Ovary (tissue), 7 donors: ENCODE measurements at regions not wholly inside any gene's neighbourhood (a gene's known extent, or its start where the extent isn't known, plus 50 kb on each side); places are given as distances from the start of the nearest gene placed in this dataset.
A peak's percentile ranks its signal among the peaks of the same experiment; 100 is the strongest.

Experiments
- DNase-seq, 5 donors: peaks; one replicate each; pipeline ENCODE4 v3.0.0-alpha.2; 2019 to 2020
- H3K27ac ChIP-seq, 2 donors: fragments of 200-600 bp; one replicate each; pipeline versions ENCODE4 v1.5.1 to v1.8.0; 2019 to 2022
- H3K27me3 ChIP-seq: fragments of 200-600 bp; one replicate; pipeline ENCODE4 v1.8.0; 2022
- H3K36me3 ChIP-seq: fragments of 200-600 bp; sonication (generic); one replicate; pipeline ENCODE4 v1.5.1; 2019
- H3K4me1 ChIP-seq: one replicate; pipeline ENCODE4 v1.8.1; 2013; ENCODE audit warnings: mild to moderate bottlenecking, moderate library complexity; ENCODE audit not compliant: insufficient read depth
- H3K4me3 ChIP-seq: fragments of 200-600 bp; sonication (generic); one replicate; pipeline ENCODE4 v1.5.1; 2017
- H3K9me3 ChIP-seq, 2 donors: fragments of 200-600 bp in 1 of 2; sonication (generic) in 1 of 2; one replicate each; pipeline versions ENCODE4 v1.5.1 to v1.8.1; 2013 to 2019; ENCODE audit warnings: mild to moderate bottlenecking in 1 of 2, moderate library complexity in 1 of 2
- EP300 ChIP-seq: sonication (generic); formaldehyde crosslinking; IDR thresholded peaks from one replicate; pipeline ENCODE4 v1.6.1; 2017; ENCODE audit warnings: antibody characterized with exemption
- POLR2A ChIP-seq: fragments of 450-650 bp; IDR thresholded peaks from one replicate; pipeline ENCODE4 v1.6.1; 2017; ENCODE audit warnings: antibody characterized with exemption, mild to moderate bottlenecking, moderate library complexity
- WGBS, 3 donors: extraction: QIAGEN DNeasy Blood & Tissue Kit in 1 of 3; methylation state at CpG; one replicate each; pipeline versions ENCODE4 v1.1.5 to v1.1.7; 2013 to 2017; 5-methylcytosine and 5-hydroxymethylcytosine counted together
- intact Hi-C, 4 donors: fragments of 100-400 bp; cut with DNase I; formaldehyde crosslinking; loops; one replicate each; pipeline versions ENCODE4 v1.11.0 to v1.15.1; 2022 to 2023
- TF ChIP-seq, protein P1 (sequence below), 3 donors: fragments of 450-650 bp in 2 of 3; fragments of 200-600 bp in 1 of 3; IDR thresholded peaks; one replicate each; pipeline versions ENCODE4 v1.5.1 to v1.8.0; 2016 to 2022; ENCODE audit warnings: antibody characterized with exemption in 3 of 3, mild to moderate bottlenecking in 1 of 3
- donor health status: DM: no; HTN: no; CAD: no; lungs with moderate emphysema.
- donor health status: DM: no; HTN: no; CAD: no.
- donor health status: Bipolar disorder and iron deficiency.
- donor health status: DM: no; HTN: no; CAD: no.
- donor health status: DM: yes; HTN: yes; CAD: no.

GRCh38 chr2:8229546-8229986 lies 452.3 kb upstream of the ID2 start:
- no peaks in the 10 kb centered on the region for H3K27me3 ChIP-seq

DNA sequence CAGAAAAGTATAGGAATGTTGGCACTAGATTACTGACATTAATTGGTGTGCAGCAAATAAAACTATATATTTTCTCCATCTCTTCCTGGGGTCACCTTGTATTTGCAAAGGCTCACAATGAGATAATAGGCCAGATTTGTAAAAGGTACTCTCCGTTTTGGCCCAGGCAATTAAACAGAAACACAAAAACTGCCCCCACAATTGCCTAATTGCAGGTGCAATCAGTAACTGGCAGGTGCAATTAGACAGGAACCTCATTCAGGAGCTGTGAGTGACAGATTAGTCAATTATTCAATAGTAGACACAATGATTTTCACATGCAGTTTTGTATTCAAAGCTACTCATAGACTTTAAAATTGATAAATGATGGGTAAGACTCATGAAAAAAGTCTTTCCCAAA lies 451.4 kb upstream of the ID2 start:
- TF ChIP-seq POLR2A, result no peak
- TF ChIP-seq, protein P1, sequence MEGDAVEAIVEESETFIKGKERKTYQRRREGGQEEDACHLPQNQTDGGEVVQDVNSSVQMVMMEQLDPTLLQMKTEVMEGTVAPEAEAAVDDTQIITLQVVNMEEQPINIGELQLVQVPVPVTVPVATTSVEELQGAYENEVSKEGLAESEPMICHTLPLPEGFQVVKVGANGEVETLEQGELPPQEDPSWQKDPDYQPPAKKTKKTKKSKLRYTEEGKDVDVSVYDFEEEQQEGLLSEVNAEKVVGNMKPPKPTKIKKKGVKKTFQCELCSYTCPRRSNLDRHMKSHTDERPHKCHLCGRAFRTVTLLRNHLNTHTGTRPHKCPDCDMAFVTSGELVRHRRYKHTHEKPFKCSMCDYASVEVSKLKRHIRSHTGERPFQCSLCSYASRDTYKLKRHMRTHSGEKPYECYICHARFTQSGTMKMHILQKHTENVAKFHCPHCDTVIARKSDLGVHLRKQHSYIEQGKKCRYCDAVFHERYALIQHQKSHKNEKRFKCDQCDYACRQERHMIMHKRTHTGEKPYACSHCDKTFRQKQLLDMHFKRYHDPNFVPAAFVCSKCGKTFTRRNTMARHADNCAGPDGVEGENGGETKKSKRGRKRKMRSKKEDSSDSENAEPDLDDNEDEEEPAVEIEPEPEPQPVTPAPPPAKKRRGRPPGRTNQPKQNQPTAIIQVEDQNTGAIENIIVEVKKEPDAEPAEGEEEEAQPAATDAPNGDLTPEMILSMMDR (IDR thresholded peaks at IDR 0.05), result no peak
- TF ChIP-seq EP300, result no peak
- H3K27ac ChIP-seq, result no peak overlapping the region
- WGBS, 3 donors, result 92% methylated on average over 1 of the region's 1 CpG
- intact Hi-C loops, result loop anchor here in 1 of 4 donors (10.0 kb wide), 1 partner anchor 454 kb away; the partner anchor contains the start of gene ID2
- H3K36me3 ChIP-seq, result no peaks in the 10 kb centered on the region
- no peaks in the 10 kb centered on the region for H3K9me3 ChIP-seq
- H3K4me3 ChIP-seq, result no peak overlapping the region
- no peak for DNase-seq
- H3K4me1 ChIP-seq, result peaks cover 2% of the 10 kb centered on the region
- H3K27me3 ChIP-seq, result no peaks in the 10 kb centered on the region

More at GRCh38 chr2:8229546-8229986, 452.3 kb upstream of the ID2 start:
- Histone ChIP-seq H3K4me1 (peaks cover 2% of the 10 kb centered on the region), H3K27ac (peak overlapping the region in 1 of 2 donors; percentile 83), H3K9me3 (no peaks in the 10 kb centered on the region), H3K36me3 (no peaks in the 10 kb centered on the region), H3K4me3 (no peak overlapping the region)
- intact Hi-C loops, result no loop called here
- DNase-seq, result peak; percentile 74 to 83 (median 80)
- 23 to 36% (median 25%) methylated on average over 10 of the region's 10 CpGs for WGBS, 3 donors
- TF ChIP-seq, protein P1 (IDR thresholded peaks at IDR 0.05), result peak in 1 of 3 donors; percentile 15
- no peak for TF ChIP-seq EP300

- DNase-seq, result no peak
- Histone ChIP-seq H3K4me3 (no peak overlapping the region), H3K4me1 (peaks cover 2% of the 10 kb centered on the region), H3K9me3 (no peaks in the 10 kb centered on the region), H3K27ac (no peak overlapping the region), H3K27me3 (no peaks in the 10 kb centered on the region), H3K36me3 (no peaks in the 10 kb centered on the region)
- WGBS, 3 donors, result 91 to 93% (median 92%) methylated on average over 3 of the region's 3 CpGs
- TF ChIP-seq EP300, result no peak
- no peak for TF ChIP-seq POLR2A
- TF ChIP-seq, protein P1 (IDR thresholded peaks at IDR 0.05), result no peak
- intact Hi-C loops, result loop anchor here in 1 of 4 donors (10.0 kb wide), 1 partner anchor 453 kb away; the partner anchor contains the start of gene ID2
Measured at GRCh38 chr2:8231902-8232301, 450.0 kb upstream of the ID2 start.

DNA sequence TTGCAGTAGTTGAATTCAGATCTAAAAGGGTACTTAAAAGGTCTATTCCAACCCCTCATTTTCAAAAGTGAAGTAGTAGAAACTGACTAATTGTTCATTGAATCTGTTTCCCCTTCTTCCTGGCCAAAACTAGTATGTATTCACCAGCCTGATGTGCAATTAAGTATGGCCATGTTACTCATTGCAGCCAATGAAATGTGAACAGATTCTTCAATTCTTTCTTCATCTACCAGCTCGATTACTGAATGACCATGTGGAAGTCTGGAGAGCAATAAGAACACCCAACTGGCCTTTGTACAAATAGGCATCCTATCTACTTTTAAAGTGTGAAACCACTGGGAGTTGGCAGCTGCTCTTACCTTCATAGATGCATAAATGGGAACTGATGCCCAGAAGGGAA lies 449.0 kb upstream of the ID2 start:
- Histone ChIP-seq H3K27ac (no peak overlapping the region), H3K4me1 (peaks cover 2% of the 10 kb centered on the region), H3K27me3 (no peaks in the 10 kb centered on the region), H3K4me3 (no peak overlapping the region), H3K36me3 (no peaks in the 10 kb centered on the region), H3K9me3 (no peaks in the 10 kb centered on the region)
- 70 to 88% (median 87%) methylated on average over 1 of the region's 1 CpG for WGBS, 3 donors
- intact Hi-C loops, result loop anchor here in 1 of 4 donors (10.0 kb wide), 1 partner anchor 452 kb away; the partner anchor contains the start of gene ID2
- no peak for TF ChIP-seq EP300
- DNase-seq, result no peak

GRCh38 chr2:8234253-8234652 lies 447.6 kb upstream of the ID2 start:
- DNase-seq, result no peak
- intact Hi-C loops, result loop anchor here in 1 of 4 donors (10.0 kb wide), 1 partner anchor 451 kb away; the partner anchor contains the start of gene ID2
- Histone ChIP-seq H3K36me3 (no peaks in the 10 kb centered on the region), H3K4me3 (no peak overlapping the region), H3K4me1 (peaks cover 4% of the 10 kb centered on the region), H3K27ac (no peak overlapping the region), H3K27me3 (no peaks in the 10 kb centered on the region), H3K9me3 (no peaks in the 10 kb centered on the region)
- no peak for TF ChIP-seq EP300
- no peak for TF ChIP-seq POLR2A
- TF ChIP-seq, protein P1 (IDR thresholded peaks at IDR 0.05), result no peak
- WGBS, 3 donors, result 92 to 97% (median 95%) methylated on average over 3 of the region's 3 CpGs
